ENCODE measurements at regions not wholly inside any gene's neighbourhood (a gene's known extent, or its start where the extent isn't known, plus 50 kb on each side); places are given as distances from the start of the nearest gene placed in this dataset.

- TF ChIP-seq CTCF (IDR thresholded peaks at IDR 0.05), result no peak
- Histone ChIP-seq H3K27ac (no peak overlapping the region), H3K4me1 (no peaks in the 10 kb centered on the region), H3K4me3 (no peak overlapping the region), H3K36me3 (no peaks in the 10 kb centered on the region), H3K9ac (ENCODE audit: low read depth in 2 of 2, low read length in 2 of 2) (no peak overlapping the region), H3K9me3 (no peaks in the 10 kb centered on the region), H3K27me3 (no peaks in the 10 kb centered on the region)
- intact Hi-C loops (cut with DNase I), result no loop called here
- no peak for DNase-seq
Measured at GRCh38 chr4:89519771-89520320, 212.2 kb upstream of the GPRIN3 start.

GRCh38 chr4:89518259-89518658 is 210.7 kb upstream of the GPRIN3 start:
- no peak for DNase-seq
- intact Hi-C loops (cut with DNase I), result no loop called here
- H3K36me3 ChIP-seq, result no peaks in the 10 kb centered on the region
- H3K4me3 ChIP-seq, result no peak overlapping the region
- no peak for TF ChIP-seq CTCF (IDR thresholded peaks at IDR 0.05)
- H3K9ac ChIP-seq (ENCODE audit: low read depth in 2 of 2, low read length in 2 of 2), result no peak overlapping the region
- H3K9me3 ChIP-seq, result no peaks in the 10 kb centered on the region
- no peak overlapping the region for H3K27ac ChIP-seq
- no peaks in the 10 kb centered on the region for H3K4me1 ChIP-seq
- no peaks in the 10 kb centered on the region for H3K27me3 ChIP-seq

- H3K27me3 ChIP-seq, result no peaks in the 10 kb centered on the region
- TF ChIP-seq CTCF (IDR thresholded peaks at IDR 0.05), result no peak
- intact Hi-C loops (cut with DNase I), result no loop called here
Measured at GRCh38 chr4:89514811-89515210, 207.2 kb upstream of the GPRIN3 start.

GRCh38 chr4:89511776-89512175 is 204.2 kb upstream of the GPRIN3 start:
- Histone ChIP-seq H3K9ac (ENCODE audit: low read depth in 2 of 2, low read length in 2 of 2) (no peak overlapping the region), H3K4me3 (no peak overlapping the region), H3K27me3 (no peaks in the 10 kb centered on the region), H3K27ac (no peak overlapping the region), H3K9me3 (no peaks in the 10 kb centered on the region), H3K36me3 (no peaks in the 10 kb centered on the region), H3K4me1 (no peaks in the 10 kb centered on the region)
- no peak for DNase-seq
- no peak for TF ChIP-seq CTCF (IDR thresholded peaks at IDR 0.05)
- intact Hi-C loops (cut with DNase I), result no loop called here

More at GRCh38 chr4:89514811-89515210, 207.2 kb upstream of the GPRIN3 start:
- Histone ChIP-seq H3K27ac (no peak overlapping the region), H3K4me3 (no peak overlapping the region), H3K9ac (ENCODE audit: low read depth in 2 of 2, low read length in 2 of 2) (no peak overlapping the region), H3K36me3 (no peaks in the 10 kb centered on the region), H3K4me1 (no peaks in the 10 kb centered on the region), H3K9me3 (no peaks in the 10 kb centered on the region)
- DNase-seq, result no peak

- Histone ChIP-seq H3K27me3 (no peaks in the 10 kb centered on the region), H3K9me3 (no peaks in the 10 kb centered on the region), H3K27ac (no peak overlapping the region)
Measured at GRCh38 chr4:89509708-89510281, 202.2 kb upstream of the GPRIN3 start.

More at GRCh38 chr4:89509708-89510281, 202.2 kb upstream of the GPRIN3 start:
- H3K9ac ChIP-seq (ENCODE audit: low read depth in 2 of 2, low read length in 2 of 2), result no peak overlapping the region
- H3K4me3 ChIP-seq, result no peak overlapping the region
- intact Hi-C loops (cut with DNase I), result no loop called here
- TF ChIP-seq CTCF (IDR thresholded peaks at IDR 0.05), result no peak
- no peak for DNase-seq
- H3K36me3 ChIP-seq, result no peaks in the 10 kb centered on the region
- no peaks in the 10 kb centered on the region for H3K4me1 ChIP-seq
